A549 (cell line): ENCODE measurements at regions not wholly inside any gene's neighbourhood (a gene's known extent, or its start where the extent isn't known, plus 50 kb on each side); places are given as distances from the start of the nearest gene placed in this dataset.

Experiments
- CEBPB ChIP-seq, 2 experiments: fragments of >200 bp in 1 of 2; sonication (Bioruptor Twin) in 1 of 2; formaldehyde crosslinking in 1 of 2; IDR thresholded peaks; 2 replicates each; pipeline ENCODE4 v1.6.1; 2012 to 2016
- CHD2 ChIP-seq: fragments of 150-350 bp; IDR thresholded peaks from 2 replicates; pipeline ENCODE4 v1.6.1; 2014; ENCODE audit warnings: low read length; ENCODE audit not compliant: partially characterized antibody
- CTCF ChIP-seq: fragments of >200 bp; sonication (Bioruptor Twin); formaldehyde crosslinking; IDR thresholded peaks from 3 replicates; pipeline ENCODE4 v1.5.1; 2016
- EP300 ChIP-seq, 2 experiments: fragments of >200 bp; sonication (Bioruptor Twin); formaldehyde crosslinking; IDR thresholded peaks; 2 replicates in 1 of 2; 3 replicates in 1 of 2; pipeline ENCODE4 v1.6.1; 2016 to 2017
- HMGXB4 ChIP-seq: fragments of 250-450 bp; sonication (Bioruptor Pico); IDR thresholded peaks from 2 replicates; pipeline ENCODE4 v1.5.0; 2021; ENCODE audit warnings: mild to moderate bottlenecking, moderate library complexity, borderline replicate concordance
- JUN ChIP-seq, 2 experiments: fragments of >200 bp; sonication (Bioruptor Twin); formaldehyde crosslinking; IDR thresholded peaks; 2 replicates in 1 of 2; 3 replicates in 1 of 2; pipeline ENCODE4 v1.6.1; 2016 to 2017
- JUNB ChIP-seq: fragments of >200 bp; sonication (Bioruptor Twin); formaldehyde crosslinking; IDR thresholded peaks from 2 replicates; pipeline ENCODE4 v1.6.1; 2016
- MAFK ChIP-seq: fragments of 450-650 bp; IDR thresholded peaks from 2 replicates; pipeline ENCODE4 v1.6.1; 2014; ENCODE audit not compliant: partially characterized antibody
- MAZ ChIP-seq: fragments of 150-350 bp; IDR thresholded peaks from 2 replicates; pipeline ENCODE4 v1.6.1; 2014; ENCODE audit warnings: antibody characterized with exemption, low read depth, low read length, borderline replicate concordance
- MYC ChIP-seq: IDR thresholded peaks from 2 replicates; pipeline ENCODE4 v1.6.1; 2012; ENCODE audit warnings: mild to moderate bottlenecking, inconsistent platforms, low read length, improper control_type of control experiment, borderline replicate concordance
- POLR2A ChIP-seq: IDR thresholded peaks from 2 replicates; pipeline ENCODE4 v1.6.1; 2012; ENCODE audit warnings: mild to moderate bottlenecking, low read length
- SMC3 ChIP-seq: fragments of >200 bp; sonication (Bioruptor Twin); formaldehyde crosslinking; IDR thresholded peaks from 3 replicates; pipeline ENCODE4 v1.6.1; 2018; ENCODE audit warnings: inconsistent platforms
- USF2 ChIP-seq: fragments of 450-650 bp; IDR thresholded peaks from 2 replicates; pipeline ENCODE4 v1.6.1; 2014; ENCODE audit warnings: antibody characterized with exemption
- ZSCAN20 ChIP-seq: fragments of 250-450 bp; sonication (Bioruptor Pico); IDR thresholded peaks from 2 replicates; pipeline ENCODE4 v1.8.0; 2022; ENCODE audit warnings: mild to moderate bottlenecking, moderate library complexity

GRCh38 chr2:106953779-106954178, 67.8 kb upstream of the ST6GAL2 start:
- TF ChIP-seq EP300 (IDR thresholded peaks at IDR 0.05) (no peak), SMC3 (no peak), CTCF (no peak), CEBPB (IDR thresholded peaks at IDR 0.05) (peak in 1 of 2 experiments; percentile 35; a peak in 2 of 4 replicates), JUN (IDR thresholded peaks at IDR 0.05) (no peak), ZSCAN20 (CRISPR knock-in tag) (no peak), HMGXB4 (no peak), USF2 (no peak), POLR2A (no peak), MAFK (no peak), MYC (no peak), JUNB (no peak), MAZ (no peak), CHD2 (no peak)
